Choroid plexus epithelial cell (primary cell): ENCODE measurements at regions not wholly inside any gene's neighbourhood (a gene's known extent, or its start where the extent isn't known, plus 50 kb on each side); places are given as distances from the start of the nearest gene placed in this dataset.

Experiments used
- DNase-seq: peaks from one replicate; pipeline ENCODE4 v3.0.0-alpha.2; 2010; ENCODE audit warnings: low read depth
- H3K4me3 ChIP-seq: 2 replicates; pipeline ENCODE4 v1.5.1; 2011; ENCODE audit warnings: low read depth, mild to moderate bottlenecking, control low read depth, low read length, moderate library complexity
- CTCF ChIP-seq: conservative IDR thresholded peaks from 2 replicates; pipeline ENCODE4 v1.5.1; 2011; ENCODE audit warnings: low read depth, mild to moderate bottlenecking, control low read depth, inconsistent platforms, low read length, moderate library complexity

- no peak overlapping the region for H3K4me3 ChIP-seq
- TF ChIP-seq CTCF, result no peak
- no peak for DNase-seq
Observed at GRCh38 chr10:128694851-128695725, 568.9 kb upstream of the MKI67 start.

- no peak overlapping the region for H3K4me3 ChIP-seq
- TF ChIP-seq CTCF, result no peak
- DNase-seq, result no peak
Observed at GRCh38 chr10:128695931-128696330, 569.7 kb upstream of the MKI67 start.

GRCh38 chr10:128697437-128697836, 571.2 kb upstream of the MKI67 start:
- no peak for TF ChIP-seq CTCF
- DNase-seq, result no peak
- H3K4me3 ChIP-seq, result no peak overlapping the region

GRCh38 chr10:128701381-128701780, 575.2 kb upstream of the MKI67 start:
- no peak for DNase-seq
- no peak for TF ChIP-seq CTCF
- H3K4me3 ChIP-seq, result no peak overlapping the region

GRCh38 chr10:128701837-128702236, 575.6 kb upstream of the MKI67 start:
- no peak for TF ChIP-seq CTCF
- no peak overlapping the region for H3K4me3 ChIP-seq
- no peak for DNase-seq

- no peak for TF ChIP-seq CTCF
- no peak overlapping the region for H3K4me3 ChIP-seq
- no peak for DNase-seq
Observed at GRCh38 chr10:128704716-128705115, 578.5 kb upstream of the MKI67 start.

- DNase-seq, result no peak
- H3K4me3 ChIP-seq, result no peak overlapping the region
- no peak for TF ChIP-seq CTCF
Observed at GRCh38 chr10:128708182-128708581, 582.0 kb upstream of the MKI67 start.
